ENCODE measurements at regions not wholly inside any gene's neighbourhood (a gene's known extent, or its start where the extent isn't known, plus 50 kb on each side); places are given as distances from the start of the nearest gene placed in this dataset.

GRCh38 chr7:45501791-45502190, 72.4 kb upstream of the ADCY1 start:
- no peak for DNase-seq (ENCODE audit: low read depth in 4 of 4, low spot score in 3 of 4)

GRCh38 chr7:45506059-45506458, 68.1 kb upstream of the ADCY1 start:
- no peak for DNase-seq (ENCODE audit: low read depth in 4 of 4, low spot score in 3 of 4)

- DNase-seq (ENCODE audit: low read depth in 4 of 4, low spot score in 3 of 4): no peak
Measured at GRCh38 chr7:45509222-45509621, 64.9 kb upstream of the ADCY1 start.

GRCh38 chr7:45511721-45512597, 62.2 kb upstream of the ADCY1 start:
- no peak for DNase-seq (ENCODE audit: low read depth in 4 of 4, low spot score in 3 of 4)

GRCh38 chr7:45514944-45515343, 59.2 kb upstream of the ADCY1 start:
- DNase-seq (ENCODE audit: low read depth in 4 of 4, low spot score in 3 of 4): no peak

GRCh38 chr7:45515346-45515745, 58.8 kb upstream of the ADCY1 start:
- no peak for DNase-seq (ENCODE audit: low read depth in 4 of 4, low spot score in 3 of 4)

Data from right renal pelvis (tissue), 4 donors.